GM06990 (cell line): ENCODE measurements at regions not wholly inside any gene's neighbourhood (a gene's known extent, or its start where the extent isn't known, plus 50 kb on each side); places are given as distances from the start of the nearest gene placed in this dataset.
A peak's percentile ranks its signal among the peaks of the same experiment; 100 is the strongest.
"Not testable (repeated sequence)": the region's sequence is repeated elsewhere in the genome, so short reads cannot be mapped to it uniquely, and the experiment has no call there.

Experiments used
- DNase-seq: peaks from one replicate; pipeline ENCODE4 v3.0.0-alpha.2; 2011; ENCODE audit not compliant: insufficient read length; ENCODE audit errors: extremely low read depth
- H3K27me3 ChIP-seq: replicated peaks from 2 replicates; pipeline ENCODE4 v1.6.0; 2011; ENCODE audit warnings: low read length; ENCODE audit not compliant: control insufficient read depth, insufficient read depth
- H3K36me3 ChIP-seq: 2 replicates; pipeline ENCODE4 v1.5.1; 2011; ENCODE audit warnings: low read length; ENCODE audit not compliant: control insufficient read depth, insufficient read depth
- H3K4me3 ChIP-seq: replicated peaks from 2 replicates; pipeline ENCODE4 v1.5.1; 2011; ENCODE audit warnings: low read depth, mild to moderate bottlenecking, control low read depth, low read length
- TF ChIP-seq, protein P1 (sequence below): IDR thresholded peaks from 2 replicates; pipeline ENCODE4 v1.5.1; 2011; ENCODE audit warnings: low read length, control low read depth, mild to moderate bottlenecking, inconsistent platforms; ENCODE audit not compliant: insufficient read depth, poor library complexity, severe bottlenecking

DNA sequence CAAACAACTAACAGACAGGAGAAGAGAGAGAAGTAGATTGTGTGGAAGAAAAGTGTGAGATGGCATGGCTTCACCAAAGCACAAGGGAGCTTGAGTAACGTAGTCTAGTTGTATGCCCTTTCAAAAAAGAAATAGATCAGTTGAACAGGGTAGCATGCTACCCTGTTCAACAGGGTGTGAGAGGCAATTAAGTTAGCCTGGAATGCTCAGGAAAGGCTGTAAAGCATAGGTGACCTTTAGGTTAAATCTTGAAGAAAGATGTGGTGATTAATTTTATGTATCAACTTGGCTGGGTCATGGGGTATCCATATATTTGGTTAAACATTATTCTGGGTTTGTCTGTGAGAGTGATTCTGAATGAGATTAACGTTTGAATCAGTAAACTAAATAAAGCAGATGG is 61.8 kb upstream of the ZC3H15 start:
- no peaks in the 10 kb centered on the region for H3K36me3 ChIP-seq
- no peak for DNase-seq
- H3K4me3 ChIP-seq, result no peak overlapping the region
- TF ChIP-seq, protein P1, sequence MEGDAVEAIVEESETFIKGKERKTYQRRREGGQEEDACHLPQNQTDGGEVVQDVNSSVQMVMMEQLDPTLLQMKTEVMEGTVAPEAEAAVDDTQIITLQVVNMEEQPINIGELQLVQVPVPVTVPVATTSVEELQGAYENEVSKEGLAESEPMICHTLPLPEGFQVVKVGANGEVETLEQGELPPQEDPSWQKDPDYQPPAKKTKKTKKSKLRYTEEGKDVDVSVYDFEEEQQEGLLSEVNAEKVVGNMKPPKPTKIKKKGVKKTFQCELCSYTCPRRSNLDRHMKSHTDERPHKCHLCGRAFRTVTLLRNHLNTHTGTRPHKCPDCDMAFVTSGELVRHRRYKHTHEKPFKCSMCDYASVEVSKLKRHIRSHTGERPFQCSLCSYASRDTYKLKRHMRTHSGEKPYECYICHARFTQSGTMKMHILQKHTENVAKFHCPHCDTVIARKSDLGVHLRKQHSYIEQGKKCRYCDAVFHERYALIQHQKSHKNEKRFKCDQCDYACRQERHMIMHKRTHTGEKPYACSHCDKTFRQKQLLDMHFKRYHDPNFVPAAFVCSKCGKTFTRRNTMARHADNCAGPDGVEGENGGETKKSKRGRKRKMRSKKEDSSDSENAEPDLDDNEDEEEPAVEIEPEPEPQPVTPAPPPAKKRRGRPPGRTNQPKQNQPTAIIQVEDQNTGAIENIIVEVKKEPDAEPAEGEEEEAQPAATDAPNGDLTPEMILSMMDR, result no peak
- H3K27me3 ChIP-seq, result no peaks in the 10 kb centered on the region

DNA sequence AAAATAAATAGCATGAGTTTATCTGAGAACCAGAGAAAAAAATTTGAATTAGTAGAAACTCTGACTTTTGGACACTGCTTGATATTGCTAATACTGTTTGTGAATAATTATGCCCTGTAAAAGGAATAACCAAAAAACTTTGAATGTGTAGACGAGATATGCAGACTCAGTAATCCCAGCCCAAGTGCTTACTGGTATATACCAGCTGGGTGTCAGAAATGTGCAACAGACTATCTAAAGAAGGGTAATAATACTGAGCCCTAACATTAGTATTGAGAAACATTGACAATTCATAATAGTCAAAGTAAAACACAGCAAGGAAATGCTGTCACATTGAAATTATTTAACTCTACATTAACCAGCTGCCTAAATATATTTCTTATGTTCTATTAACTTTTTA is 60.5 kb upstream of the ZC3H15 start:
- TF ChIP-seq, protein P1, result no peak
- no peaks in the 10 kb centered on the region for H3K27me3 ChIP-seq
- H3K4me3 ChIP-seq, result no peak overlapping the region
- H3K36me3 ChIP-seq, result no peaks in the 10 kb centered on the region
- no peak for DNase-seq

DNA sequence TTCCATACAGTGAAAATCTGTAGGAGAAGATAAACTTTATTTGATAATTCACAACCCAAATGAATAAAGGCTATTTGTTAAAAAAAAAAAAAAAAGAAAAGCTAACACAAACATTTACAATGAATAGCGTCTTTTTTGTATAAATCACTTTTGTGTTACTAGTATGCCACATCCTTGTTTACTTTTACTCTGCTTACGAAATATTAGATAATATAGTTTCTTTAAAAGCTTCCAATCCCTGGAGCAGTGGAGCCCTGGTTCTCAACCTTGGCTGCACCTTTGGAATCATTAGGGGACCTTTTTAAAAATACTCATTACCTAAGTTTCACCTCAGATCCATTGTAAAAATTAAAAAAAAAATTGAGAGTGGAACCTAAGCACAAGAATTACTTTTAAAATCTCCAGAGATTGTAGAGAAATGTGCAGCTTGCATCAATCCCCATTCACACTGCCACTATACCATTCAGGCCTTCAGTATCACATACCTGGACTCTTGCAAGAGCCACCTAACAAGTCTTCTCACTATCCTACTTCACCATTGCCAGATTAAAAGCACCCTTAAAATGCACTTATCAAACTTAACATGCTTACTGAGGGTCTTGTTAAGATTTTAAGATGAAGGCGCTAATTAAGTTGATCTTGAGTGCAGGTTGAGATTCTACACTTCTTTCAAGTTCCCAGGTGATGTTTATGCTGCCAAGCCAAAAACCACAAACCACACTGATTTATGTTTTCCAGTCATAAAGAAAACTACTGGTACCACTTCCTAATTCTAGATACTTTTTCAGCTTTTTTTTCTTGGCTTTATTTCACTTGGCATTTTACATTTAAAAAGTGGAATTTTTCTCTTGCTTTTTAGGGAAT is 59.7 kb upstream of the ZC3H15 start:
- TF ChIP-seq, protein P1, result no peak
- Histone ChIP-seq H3K27me3 (no peaks in the 10 kb centered on the region), H3K4me3 (no peak overlapping the region), H3K36me3 (no peaks in the 10 kb centered on the region)
- DNase-seq, result peak; percentile 29

DNA sequence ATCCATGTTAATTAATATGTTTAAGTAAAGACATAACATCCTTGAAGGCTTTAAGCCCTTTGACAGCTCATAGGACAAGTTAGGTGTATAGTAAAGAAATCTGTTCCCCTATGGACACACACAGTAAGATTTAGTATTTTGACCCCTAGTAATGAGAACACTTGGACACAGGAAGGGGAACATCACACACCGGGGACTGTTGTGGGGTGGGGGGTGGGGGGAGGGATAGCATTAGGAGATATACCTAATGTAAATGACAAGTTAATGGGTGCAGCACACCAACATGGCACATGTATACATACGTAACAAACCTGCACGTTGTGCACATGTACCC is 59.1 kb upstream of the ZC3H15 start:
- not testable (repeated sequence) for H3K27me3 ChIP-seq, H3K36me3 ChIP-seq, H3K4me3 ChIP-seq, DNase-seq

DNA sequence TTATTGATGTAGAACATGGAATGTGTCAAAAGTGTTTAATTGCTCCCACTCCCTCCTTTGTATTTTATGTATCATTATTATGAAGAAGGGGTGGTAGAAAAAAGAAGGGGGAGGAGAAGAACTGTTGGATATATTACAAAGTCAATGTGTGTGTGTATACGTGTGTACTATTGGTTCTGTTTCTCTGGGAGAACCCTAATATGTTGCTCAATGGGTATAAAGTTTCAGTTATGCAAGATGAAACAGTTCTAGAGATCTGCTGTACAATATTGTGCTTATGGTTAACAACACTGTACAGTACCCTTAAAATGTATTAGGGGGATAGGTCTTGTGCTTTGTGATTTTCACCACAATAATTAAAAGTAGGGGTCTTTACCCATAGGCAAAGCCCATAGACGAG is 58.1 kb upstream of the ZC3H15 start:
- Histone ChIP-seq H3K4me3 (no peak overlapping the region), H3K36me3 (no peaks in the 10 kb centered on the region), H3K27me3 (no peaks in the 10 kb centered on the region)
- TF ChIP-seq, protein P1, result no peak
- DNase-seq, result no peak

DNA sequence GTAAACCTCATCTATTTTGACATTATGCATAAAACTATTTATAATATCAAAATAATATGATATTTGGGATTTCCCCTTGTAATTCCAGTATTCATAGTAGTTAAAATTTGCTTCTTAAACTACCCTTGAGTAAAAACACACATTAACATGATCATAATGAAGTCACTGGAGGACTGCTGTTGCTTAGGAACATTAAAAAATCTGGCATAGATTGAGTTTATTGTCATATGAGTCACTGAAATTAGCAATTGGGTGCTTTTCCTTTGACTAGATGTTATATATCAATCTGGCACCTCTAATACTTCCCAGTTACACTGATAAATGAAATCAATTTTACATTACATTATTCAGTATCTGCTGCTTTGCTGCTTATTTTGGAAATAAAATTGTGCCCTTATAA is 57.0 kb upstream of the ZC3H15 start:
- no peak for DNase-seq
- TF ChIP-seq, protein P1, result no peak
- no peaks in the 10 kb centered on the region for H3K36me3 ChIP-seq

More for the DNA sequence above, 57.0 kb upstream of the ZC3H15 start:
- no peaks in the 10 kb centered on the region for H3K27me3 ChIP-seq
- H3K4me3 ChIP-seq, result no peak overlapping the region
